Astrocyte of the spinal cord (primary cell): ENCODE measurements at regions not wholly inside any gene's neighbourhood (a gene's known extent, or its start where the extent isn't known, plus 50 kb on each side); places are given as distances from the start of the nearest gene placed in this dataset.

ENCODE experiments used
- DNase-seq: peaks from one replicate; pipeline ENCODE4 v3.0.0; 2011; ENCODE audit warnings: low read depth, low spot score
- H3K4me3 ChIP-seq: 2 replicates; pipeline ENCODE4 v1.5.1; 2011; ENCODE audit warnings: low read depth, mild to moderate bottlenecking, low read length, moderate library complexity
- in situ Hi-C: cut with HindIII; loops from 2 replicates; pipeline ENCODE4 v1.10.0; 2017; ENCODE audit warnings: low sequenced_read_pairs
- TF ChIP-seq, protein P1 (sequence below): IDR thresholded peaks from 2 replicates; pipeline ENCODE4 v1.5.1; 2012; ENCODE audit warnings: low read depth, mild to moderate bottlenecking, low read length, inconsistent platforms

DNA sequence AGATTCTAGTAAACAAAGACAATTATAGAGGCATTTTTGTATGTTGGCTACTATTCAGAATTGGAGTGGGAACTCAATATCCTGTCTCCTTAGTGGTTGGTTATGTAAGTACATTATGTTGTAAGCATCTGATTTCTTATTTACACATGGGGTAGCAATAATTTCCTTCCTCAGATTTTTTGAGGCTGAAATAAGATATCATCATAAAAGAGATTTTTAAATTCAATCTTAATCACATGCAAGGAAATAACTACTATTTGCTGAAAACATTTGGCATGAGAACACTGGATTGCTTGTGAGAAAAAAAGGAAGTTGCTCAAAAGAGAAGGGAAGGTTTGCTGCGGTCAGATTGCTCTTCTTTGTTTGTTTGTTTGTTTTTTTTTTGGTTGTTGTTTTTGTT is 437.7 kb upstream of the HS3ST1 start:
- in situ Hi-C loops: no loop called here
- TF ChIP-seq, protein P1, sequence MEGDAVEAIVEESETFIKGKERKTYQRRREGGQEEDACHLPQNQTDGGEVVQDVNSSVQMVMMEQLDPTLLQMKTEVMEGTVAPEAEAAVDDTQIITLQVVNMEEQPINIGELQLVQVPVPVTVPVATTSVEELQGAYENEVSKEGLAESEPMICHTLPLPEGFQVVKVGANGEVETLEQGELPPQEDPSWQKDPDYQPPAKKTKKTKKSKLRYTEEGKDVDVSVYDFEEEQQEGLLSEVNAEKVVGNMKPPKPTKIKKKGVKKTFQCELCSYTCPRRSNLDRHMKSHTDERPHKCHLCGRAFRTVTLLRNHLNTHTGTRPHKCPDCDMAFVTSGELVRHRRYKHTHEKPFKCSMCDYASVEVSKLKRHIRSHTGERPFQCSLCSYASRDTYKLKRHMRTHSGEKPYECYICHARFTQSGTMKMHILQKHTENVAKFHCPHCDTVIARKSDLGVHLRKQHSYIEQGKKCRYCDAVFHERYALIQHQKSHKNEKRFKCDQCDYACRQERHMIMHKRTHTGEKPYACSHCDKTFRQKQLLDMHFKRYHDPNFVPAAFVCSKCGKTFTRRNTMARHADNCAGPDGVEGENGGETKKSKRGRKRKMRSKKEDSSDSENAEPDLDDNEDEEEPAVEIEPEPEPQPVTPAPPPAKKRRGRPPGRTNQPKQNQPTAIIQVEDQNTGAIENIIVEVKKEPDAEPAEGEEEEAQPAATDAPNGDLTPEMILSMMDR: no peak
- no peak for DNase-seq

DNA sequence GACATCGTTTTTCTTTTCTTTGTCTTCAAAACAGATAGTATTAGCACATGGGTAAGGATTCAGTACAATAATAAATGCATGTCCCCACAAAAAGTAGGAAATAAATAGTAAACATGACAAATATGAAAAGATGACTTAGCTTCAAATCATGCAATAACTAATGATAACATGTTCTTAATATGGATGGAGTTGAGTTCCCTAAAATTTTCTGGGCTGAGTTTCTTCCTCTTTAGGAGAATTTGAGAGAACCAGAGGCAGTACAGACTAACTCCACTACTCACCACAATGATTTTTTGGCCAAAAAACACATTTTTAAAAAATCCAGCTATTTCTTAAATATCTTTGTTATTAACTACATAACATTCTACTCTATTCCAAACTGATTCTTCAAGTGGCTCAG is 432.3 kb upstream of the HS3ST1 start:
- in situ Hi-C loops: no loop called here
- TF ChIP-seq, protein P1: no peak
- DNase-seq: no peak
- H3K4me3 ChIP-seq: no peak overlapping the region

More for the DNA sequence above, 437.7 kb upstream of the HS3ST1 start:
- no peak overlapping the region for H3K4me3 ChIP-seq

GRCh38 chr4:11857881-11858280 is 429.2 kb upstream of the HS3ST1 start:
- TF ChIP-seq, protein P1: no peak
- in situ Hi-C loops: no loop called here
- no peak overlapping the region for H3K4me3 ChIP-seq
- DNase-seq: no peak

DNA sequence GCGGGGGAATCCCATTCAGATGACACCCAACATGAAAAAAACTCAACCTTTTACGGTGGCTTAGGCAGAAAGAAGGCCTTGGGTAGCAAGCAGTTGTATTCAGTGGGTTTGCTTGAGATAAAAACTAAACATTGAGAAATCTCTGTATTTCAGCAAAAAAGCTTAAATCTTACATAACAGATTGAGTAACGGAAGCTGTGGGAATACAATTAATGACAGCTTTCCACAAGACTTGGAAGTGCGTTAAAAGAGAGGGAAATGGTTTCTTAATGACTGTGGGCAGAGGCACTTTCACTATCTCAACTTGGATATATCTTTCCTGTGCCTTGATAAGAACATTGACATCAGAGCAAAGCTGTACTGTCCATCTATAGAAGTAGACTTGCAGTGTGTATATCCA is 418.5 kb upstream of the HS3ST1 start:
- DNase-seq: no peak
- TF ChIP-seq, protein P1: no peak
- no peak overlapping the region for H3K4me3 ChIP-seq
- in situ Hi-C loops: no loop called here

DNA sequence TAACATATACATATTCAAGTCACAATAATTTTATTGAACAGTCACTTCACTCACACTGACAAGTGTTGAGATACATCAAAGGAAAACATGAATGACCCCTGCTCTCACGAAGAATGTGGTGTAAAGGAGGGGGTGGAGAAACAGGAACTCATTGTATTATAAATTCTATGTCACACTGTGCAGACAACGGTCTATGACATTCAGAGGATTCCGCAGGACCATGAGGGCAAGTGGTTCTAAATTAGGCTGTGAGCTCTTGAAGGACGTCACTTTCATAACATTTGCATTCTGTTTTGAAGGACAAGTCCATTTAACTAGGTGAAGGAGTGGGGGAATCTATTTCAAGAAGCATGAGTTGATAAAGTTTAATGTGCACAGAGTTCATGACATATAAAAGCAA is 415.2 kb upstream of the HS3ST1 start:
- no peak for DNase-seq
- TF ChIP-seq, protein P1: no peak
- in situ Hi-C loops: no loop called here
- no peak overlapping the region for H3K4me3 ChIP-seq

DNA sequence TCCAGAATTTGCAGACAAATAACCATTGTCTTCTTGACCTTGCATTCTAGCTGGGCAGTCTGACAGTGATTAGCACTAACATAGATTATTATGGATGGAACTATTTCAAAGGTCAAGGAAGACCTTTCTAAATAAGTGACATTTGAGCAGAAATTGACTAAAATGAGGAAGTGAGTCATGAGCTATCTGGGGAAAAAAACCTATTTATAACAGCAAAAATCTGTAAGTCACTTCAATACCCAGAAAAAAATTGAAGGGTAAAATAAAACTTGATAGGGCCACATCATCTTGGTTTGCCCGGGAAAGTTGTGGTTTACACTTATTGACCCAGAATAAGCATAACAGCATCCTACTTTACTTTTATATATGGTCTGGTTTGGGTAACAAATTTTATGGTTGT is 414.6 kb upstream of the HS3ST1 start:
- no peak for DNase-seq
- H3K4me3 ChIP-seq: no peak overlapping the region
- TF ChIP-seq, protein P1: no peak
- in situ Hi-C loops: no loop called here
